ENCODE measurements at regions not wholly inside any gene's neighbourhood (a gene's known extent, or its start where the extent isn't known, plus 50 kb on each side); places are given as distances from the start of the nearest gene placed in this dataset.
"Not testable (repeated sequence)": the region's sequence is repeated elsewhere in the genome, so short reads cannot be mapped to it uniquely, and the experiment has no call there.

GRCh38 chr5:41995193-41995592 lies 70.1 kb downstream of the FBXO4 start:
- DNase-seq (ENCODE audit: low read depth): no peak

- no peak for DNase-seq (ENCODE audit: low read depth)
These were observed 76.6 kb downstream of the FBXO4 start for GRCh38 chr5:42001673-42002072.

GRCh38 chr5:42003852-42004251 lies 78.8 kb downstream of the FBXO4 start:
- DNase-seq (ENCODE audit: low read depth): not testable (repeated sequence)

- DNase-seq (ENCODE audit: low read depth): no peak
These were observed 80.6 kb downstream of the FBXO4 start for GRCh38 chr5:42005561-42006153.

- DNase-seq (ENCODE audit: low read depth): no peak
These were observed 88.5 kb downstream of the FBXO4 start for GRCh38 chr5:42013561-42013960.

- no peak for DNase-seq (ENCODE audit: low read depth)
These were observed 90.2 kb downstream of the FBXO4 start for GRCh38 chr5:42015254-42015653.

GRCh38 chr5:42015681-42016080 lies 90.6 kb downstream of the FBXO4 start:
- DNase-seq (ENCODE audit: low read depth): no peak

GRCh38 chr5:42020788-42021530 lies 95.9 kb downstream of the FBXO4 start:
- no peak for DNase-seq (ENCODE audit: low read depth)

GRCh38 chr5:42021923-42022322 lies 96.8 kb downstream of the FBXO4 start:
- no peak for DNase-seq (ENCODE audit: low read depth)

- no peak for DNase-seq (ENCODE audit: low read depth)
These were observed 97.4 kb downstream of the FBXO4 start for GRCh38 chr5:42022383-42022972.

GRCh38 chr5:42026446-42026845 lies 101.4 kb downstream of the FBXO4 start:
- DNase-seq (ENCODE audit: low read depth): no peak

- DNase-seq (ENCODE audit: low read depth): no peak
These were observed 107.1 kb downstream of the FBXO4 start for GRCh38 chr5:42032137-42032536.

- no peak for DNase-seq (ENCODE audit: low read depth)
These were observed 110.4 kb downstream of the FBXO4 start for GRCh38 chr5:42035526-42035925.

- DNase-seq (ENCODE audit: low read depth): no peak
These were observed 111.3 kb downstream of the FBXO4 start for GRCh38 chr5:42036379-42036778.

- no peak for DNase-seq (ENCODE audit: low read depth)
These were observed 112.4 kb downstream of the FBXO4 start for GRCh38 chr5:42037379-42037932.

- no peak for DNase-seq (ENCODE audit: low read depth)
These were observed 118.3 kb downstream of the FBXO4 start for GRCh38 chr5:42043400-42043799.

GRCh38 chr5:42057254-42057690 lies 132.2 kb downstream of the FBXO4 start:
- no peak for DNase-seq (ENCODE audit: low read depth)

GRCh38 chr5:42059291-42059690 lies 134.2 kb downstream of the FBXO4 start:
- no peak for DNase-seq (ENCODE audit: low read depth)

- no peak for DNase-seq (ENCODE audit: low read depth)
These were observed 134.8 kb downstream of the FBXO4 start for GRCh38 chr5:42059778-42060464.

GRCh38 chr5:42061121-42061520 lies 136.0 kb downstream of the FBXO4 start:
- no peak for DNase-seq (ENCODE audit: low read depth)

- no peak for DNase-seq (ENCODE audit: low read depth)
These were observed 139.7 kb downstream of the FBXO4 start for GRCh38 chr5:42064821-42065220.

GRCh38 chr5:42066131-42066530 lies 141.1 kb downstream of the FBXO4 start:
- no peak for DNase-seq (ENCODE audit: low read depth)

- DNase-seq (ENCODE audit: low read depth): no peak
These were observed 149.3 kb downstream of the FBXO4 start for GRCh38 chr5:42074353-42074752.
